ENCODE measurements at regions not wholly inside any gene's neighbourhood (a gene's known extent, or its start where the extent isn't known, plus 50 kb on each side); places are given as distances from the start of the nearest gene placed in this dataset.

GRCh38 chr5:103425686-103426454 is 136.7 kb downstream of the NUDT12 start:
- no peak for TF ChIP-seq CTCF (IDR thresholded peaks at IDR 0.05 in 4 of 5, conservative IDR thresholded peaks at IDR 0.05 in 1 of 5)
- TF ChIP-seq POLR2A (IDR thresholded peaks at IDR 0.05), result no peak

Data from gastrocnemius medialis (tissue), 4 donors.